Lower leg skin (tissue), 4 donors: ENCODE measurements at regions not wholly inside any gene's neighbourhood (a gene's known extent, or its start where the extent isn't known, plus 50 kb on each side); places are given as distances from the start of the nearest gene placed in this dataset.
"Not testable (repeated sequence)": the region's sequence is repeated elsewhere in the genome, so short reads cannot be mapped to it uniquely, and the experiment has no call there.

Experiments
- DNase-seq, 2 donors: peaks; one replicate each; pipeline ENCODE4 v3.0.0-alpha.2; 2019; ENCODE audit warnings: low spot score in 2 of 2
- H3K4me3 ChIP-seq: fragments of 200-600 bp; sonication (generic); 2 replicates; pipeline ENCODE4 v1.5.1; 2017; ENCODE audit warnings: mild to moderate bottlenecking, low read depth; ENCODE audit not compliant: poor library complexity, severe bottlenecking
- POLR2A ChIP-seq, 2 donors: fragments of 450-650 bp; IDR thresholded peaks; one replicate each; pipeline ENCODE4 v1.6.1; 2016 to 2017; ENCODE audit warnings: antibody characterized with exemption in 2 of 2, mild to moderate bottlenecking in 1 of 2, moderate library complexity in 1 of 2
- WGBS, 2 donors: methylation state at CpG; one replicate each; pipeline ENCODE4 v1.1.5; 2018; 5-methylcytosine and 5-hydroxymethylcytosine counted together
- intact Hi-C: fragments of 100-400 bp; cut with DNase I; formaldehyde crosslinking; loops from one replicate; pipeline ENCODE4 v1.15.0; 2023; ENCODE audit warnings: low total_unique reads
- TF ChIP-seq, protein P1 (sequence below), 3 donors: fragments of 450-650 bp; IDR thresholded peaks; one replicate each; pipeline ENCODE4 v1.5.1; 2016; ENCODE audit warnings: antibody characterized with exemption in 3 of 3, mild to moderate bottlenecking in 3 of 3, moderate library complexity in 2 of 3

- TF ChIP-seq, protein P1, sequence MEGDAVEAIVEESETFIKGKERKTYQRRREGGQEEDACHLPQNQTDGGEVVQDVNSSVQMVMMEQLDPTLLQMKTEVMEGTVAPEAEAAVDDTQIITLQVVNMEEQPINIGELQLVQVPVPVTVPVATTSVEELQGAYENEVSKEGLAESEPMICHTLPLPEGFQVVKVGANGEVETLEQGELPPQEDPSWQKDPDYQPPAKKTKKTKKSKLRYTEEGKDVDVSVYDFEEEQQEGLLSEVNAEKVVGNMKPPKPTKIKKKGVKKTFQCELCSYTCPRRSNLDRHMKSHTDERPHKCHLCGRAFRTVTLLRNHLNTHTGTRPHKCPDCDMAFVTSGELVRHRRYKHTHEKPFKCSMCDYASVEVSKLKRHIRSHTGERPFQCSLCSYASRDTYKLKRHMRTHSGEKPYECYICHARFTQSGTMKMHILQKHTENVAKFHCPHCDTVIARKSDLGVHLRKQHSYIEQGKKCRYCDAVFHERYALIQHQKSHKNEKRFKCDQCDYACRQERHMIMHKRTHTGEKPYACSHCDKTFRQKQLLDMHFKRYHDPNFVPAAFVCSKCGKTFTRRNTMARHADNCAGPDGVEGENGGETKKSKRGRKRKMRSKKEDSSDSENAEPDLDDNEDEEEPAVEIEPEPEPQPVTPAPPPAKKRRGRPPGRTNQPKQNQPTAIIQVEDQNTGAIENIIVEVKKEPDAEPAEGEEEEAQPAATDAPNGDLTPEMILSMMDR (IDR thresholded peaks at IDR 0.05), result peak in 1 of 3 donors; percentile 67
- no peak for TF ChIP-seq POLR2A (IDR thresholded peaks at IDR 0.05)
- peak in 1 of 2 donors; percentile 59 for DNase-seq
- intact Hi-C loops, result loop anchor here (10.0 kb wide), 1 partner anchor 104 kb away; no protein-coding TSS in a partner anchor
- WGBS, 2 donors, result 28 to 33% methylated on average over 9 of the region's 9 CpGs
- H3K4me3 ChIP-seq, result no peak overlapping the region
These were observed 71.7 kb downstream of the IGLL5 start for GRCh38 chr22:22959147-22959827.

DNA sequence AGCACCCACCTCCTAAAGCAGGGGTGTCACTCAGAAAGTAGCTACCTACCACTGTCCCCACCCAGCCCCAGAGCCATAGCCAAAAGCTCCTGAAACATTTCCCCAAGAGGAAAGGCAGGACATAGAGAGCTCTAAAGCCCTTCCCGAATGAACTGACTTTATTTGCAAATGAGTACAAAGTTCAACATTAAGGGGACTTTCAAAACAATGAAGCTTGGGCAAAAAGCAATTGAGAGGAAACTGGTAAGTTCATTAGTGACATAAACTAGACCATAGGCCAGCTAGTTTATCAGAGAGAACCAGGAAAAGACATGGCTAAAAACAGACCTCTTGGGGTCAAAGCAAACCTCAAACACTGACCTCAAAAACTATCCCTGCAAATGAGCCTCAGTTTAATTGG, 72.7 kb downstream of the IGLL5 start:
- WGBS, 2 donors, result 23 to 65% methylated on average over 1 of the region's 1 CpG
- DNase-seq, result no peak
- TF ChIP-seq, protein P1 (IDR thresholded peaks at IDR 0.05), result no peak
- no peak for TF ChIP-seq POLR2A (IDR thresholded peaks at IDR 0.05)
- intact Hi-C loops, result loop anchor here (5.0 kb wide), 1 partner anchor 167 kb away; no protein-coding TSS in a partner anchor
- no peak overlapping the region for H3K4me3 ChIP-seq

DNA sequence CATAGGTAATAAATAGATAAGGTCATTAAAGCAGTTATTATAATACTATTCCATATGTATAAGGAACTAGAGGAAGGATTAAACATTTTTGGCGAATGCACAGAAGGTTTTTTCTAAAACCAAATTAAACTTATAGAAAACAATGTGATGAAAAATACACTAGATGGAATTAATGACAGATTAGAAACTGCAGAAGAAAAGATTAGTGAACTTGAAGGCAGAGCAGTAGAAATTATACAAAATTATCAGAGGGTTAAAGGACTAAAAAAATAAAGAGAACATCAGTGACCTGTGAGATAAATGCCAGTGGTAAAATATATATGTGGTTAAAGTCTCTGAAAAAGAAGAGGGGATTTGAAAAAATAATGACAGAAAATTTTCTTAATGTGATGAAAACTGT, 74.0 kb downstream of the IGLL5 start:
- intact Hi-C loops, result loop anchor here (5.0 kb wide), 1 partner anchor 166 kb away; no protein-coding TSS in a partner anchor
- no peak overlapping the region for H3K4me3 ChIP-seq
- no peak for DNase-seq
- 88 to 100% methylated on average over 1 of the region's 1 CpG for WGBS, 2 donors
- TF ChIP-seq, protein P1 (IDR thresholded peaks at IDR 0.05), result no peak
- no peak for TF ChIP-seq POLR2A (IDR thresholded peaks at IDR 0.05)

GRCh38 chr22:22968366-22968765, 80.8 kb downstream of the IGLL5 start:
- TF ChIP-seq, protein P1 (IDR thresholded peaks at IDR 0.05), result no peak
- TF ChIP-seq POLR2A (IDR thresholded peaks at IDR 0.05), result no peak
- H3K4me3 ChIP-seq, result no peak overlapping the region
- intact Hi-C loops, result no loop called here
- no peak for DNase-seq
- whole genome bisulfite sequencing, 2 donors, result 29 to 33% methylated on average over 1 of the region's 1 CpG

DNA sequence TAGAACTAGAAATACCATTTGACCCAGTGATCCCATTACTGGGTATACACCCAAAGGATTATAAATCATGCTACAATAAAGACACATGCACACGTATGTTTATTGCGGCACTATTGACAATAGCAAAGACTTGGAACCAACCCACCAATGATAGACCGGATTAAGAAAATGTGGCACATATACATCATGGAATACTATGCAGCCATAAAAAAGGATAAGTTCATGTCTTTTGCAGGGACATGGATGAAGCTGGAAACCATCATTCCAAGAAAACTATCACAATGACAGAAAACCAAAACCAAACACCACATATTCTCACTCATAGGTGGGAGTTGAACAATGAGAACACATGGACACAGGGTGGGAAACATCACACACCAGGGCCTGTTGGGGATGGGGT, 85.0 kb downstream of the IGLL5 start:
- intact Hi-C loops, DNase-seq, H3K4me3 ChIP-seq: not testable (repeated sequence)
- WGBS, 2 donors, result 90 to 93% methylated on average over 3 of the region's 3 CpGs

DNA sequence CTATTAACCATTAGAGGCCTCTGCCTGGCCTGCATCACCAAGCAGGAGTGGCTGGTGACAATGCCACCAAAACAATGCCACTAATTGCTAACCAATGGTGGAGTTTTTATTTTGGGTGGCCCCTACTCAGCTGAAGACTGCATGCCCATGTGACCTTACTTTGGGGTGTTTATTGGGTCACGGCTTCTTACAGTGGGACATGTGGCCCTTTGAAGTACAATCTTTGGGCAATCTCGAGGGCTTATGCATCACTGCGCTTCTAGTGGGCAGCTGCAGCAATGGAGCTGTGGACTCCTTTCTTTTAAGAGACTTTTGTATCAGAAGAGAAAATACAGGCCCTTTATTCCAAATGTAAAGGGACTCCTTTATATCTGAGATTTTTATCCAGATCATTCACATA, 85.7 kb downstream of the IGLL5 start:
- intact Hi-C loops, result no loop called here
- no peak for TF ChIP-seq POLR2A (IDR thresholded peaks at IDR 0.05)
- TF ChIP-seq, protein P1 (IDR thresholded peaks at IDR 0.05), result no peak
- WGBS, 2 donors, result 91 to 100% methylated on average over 3 of the region's 3 CpGs
- no peak overlapping the region for H3K4me3 ChIP-seq
- DNase-seq, result no peak
